Suppressor macrophage (primary cell): ENCODE measurements at regions not wholly inside any gene's neighbourhood (a gene's known extent, or its start where the extent isn't known, plus 50 kb on each side); places are given as distances from the start of the nearest gene placed in this dataset.
"Not testable (repeated sequence)": the region's sequence is repeated elsewhere in the genome, so short reads cannot be mapped to it uniquely, and the experiment has no call there.

Source experiments
- DNase-seq, 4 experiments: peaks; one replicate each; pipeline ENCODE4 v3.0.0-alpha.2; 2020 to 2022

GRCh38 chr2:224145751-224146355 is 106.8 kb upstream of the SERPINE2 start:
- no peak for DNase-seq

- DNase-seq, result no peak
Observed at GRCh38 chr2:224143526-224143925, 104.4 kb upstream of the SERPINE2 start.

- no peak for DNase-seq
Observed at GRCh38 chr2:224142397-224143312, 103.6 kb upstream of the SERPINE2 start.

- DNase-seq, result no peak
Observed at GRCh38 chr2:224141304-224141703, 102.2 kb upstream of the SERPINE2 start.

- DNase-seq, result no peak
Observed at GRCh38 chr2:224137208-224137607, 98.1 kb upstream of the SERPINE2 start.

GRCh38 chr2:224136396-224136795 is 97.3 kb upstream of the SERPINE2 start:
- no peak for DNase-seq

- no peak for DNase-seq
Observed at GRCh38 chr2:224135881-224136280, 96.8 kb upstream of the SERPINE2 start.

- no peak for DNase-seq
Observed at GRCh38 chr2:224134003-224134734, 95.1 kb upstream of the SERPINE2 start.

GRCh38 chr2:224133387-224133786 is 94.3 kb upstream of the SERPINE2 start:
- no peak for DNase-seq

- DNase-seq, result no peak
Observed at GRCh38 chr2:224127871-224128501, 88.9 kb upstream of the SERPINE2 start.

- DNase-seq, result no peak
Observed at GRCh38 chr2:224126440-224126839, 87.4 kb upstream of the SERPINE2 start.

GRCh38 chr2:224126003-224126402 is 86.9 kb upstream of the SERPINE2 start:
- no peak for DNase-seq

GRCh38 chr2:224122542-224122941 is 83.5 kb upstream of the SERPINE2 start:
- DNase-seq, result no peak

- DNase-seq, result no peak
Observed at GRCh38 chr2:224121406-224122067, 82.5 kb upstream of the SERPINE2 start.

- no peak for DNase-seq
Observed at GRCh38 chr2:224120986-224121385, 81.9 kb upstream of the SERPINE2 start.

GRCh38 chr2:224119846-224120245 is 80.8 kb upstream of the SERPINE2 start:
- not testable (repeated sequence) for DNase-seq

- DNase-seq, result no peak
Observed at GRCh38 chr2:224114428-224114827, 75.3 kb upstream of the SERPINE2 start.

GRCh38 chr2:224113930-224114329 is 74.8 kb upstream of the SERPINE2 start:
- not testable (repeated sequence) for DNase-seq

- DNase-seq, result no peak
Observed at GRCh38 chr2:224111576-224111975, 72.5 kb upstream of the SERPINE2 start.

GRCh38 chr2:224110811-224111210 is 71.7 kb upstream of the SERPINE2 start:
- no peak for DNase-seq

- no peak for DNase-seq
Observed at GRCh38 chr2:224109751-224110150, 70.7 kb upstream of the SERPINE2 start.

- no peak for DNase-seq
Observed at GRCh38 chr2:224106794-224107193, 67.7 kb upstream of the SERPINE2 start.
